GM12864 (cell line): ENCODE measurements at regions not wholly inside any gene's neighbourhood (a gene's known extent, or its start where the extent isn't known, plus 50 kb on each side); places are given as distances from the start of the nearest gene placed in this dataset.
"Not testable (repeated sequence)": the region's sequence is repeated elsewhere in the genome, so short reads cannot be mapped to it uniquely, and the experiment has no call there.

ENCODE experiments used
- DNase-seq: peaks from one replicate; pipeline ENCODE4 v3.0.0-alpha.2; 2011; ENCODE audit warnings: low read depth
- H3K4me3 ChIP-seq: 2 replicates; pipeline ENCODE4 v1.5.1; 2011; ENCODE audit warnings: mild to moderate bottlenecking, low read depth, low read length, control low read depth
- TF ChIP-seq, protein P1 (sequence below): IDR thresholded peaks from 2 replicates; pipeline ENCODE4 v1.5.1; 2011; ENCODE audit warnings: low read depth, mild to moderate bottlenecking, moderate library complexity, low read length, control low read depth, inconsistent platforms; ENCODE audit errors: missing control alignments

- DNase-seq = no peak
- TF ChIP-seq, protein P1, sequence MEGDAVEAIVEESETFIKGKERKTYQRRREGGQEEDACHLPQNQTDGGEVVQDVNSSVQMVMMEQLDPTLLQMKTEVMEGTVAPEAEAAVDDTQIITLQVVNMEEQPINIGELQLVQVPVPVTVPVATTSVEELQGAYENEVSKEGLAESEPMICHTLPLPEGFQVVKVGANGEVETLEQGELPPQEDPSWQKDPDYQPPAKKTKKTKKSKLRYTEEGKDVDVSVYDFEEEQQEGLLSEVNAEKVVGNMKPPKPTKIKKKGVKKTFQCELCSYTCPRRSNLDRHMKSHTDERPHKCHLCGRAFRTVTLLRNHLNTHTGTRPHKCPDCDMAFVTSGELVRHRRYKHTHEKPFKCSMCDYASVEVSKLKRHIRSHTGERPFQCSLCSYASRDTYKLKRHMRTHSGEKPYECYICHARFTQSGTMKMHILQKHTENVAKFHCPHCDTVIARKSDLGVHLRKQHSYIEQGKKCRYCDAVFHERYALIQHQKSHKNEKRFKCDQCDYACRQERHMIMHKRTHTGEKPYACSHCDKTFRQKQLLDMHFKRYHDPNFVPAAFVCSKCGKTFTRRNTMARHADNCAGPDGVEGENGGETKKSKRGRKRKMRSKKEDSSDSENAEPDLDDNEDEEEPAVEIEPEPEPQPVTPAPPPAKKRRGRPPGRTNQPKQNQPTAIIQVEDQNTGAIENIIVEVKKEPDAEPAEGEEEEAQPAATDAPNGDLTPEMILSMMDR = no peak
Measured at GRCh38 chr12:87585882-87586557, 443.2 kb downstream of the C12orf50 start.

DNA sequence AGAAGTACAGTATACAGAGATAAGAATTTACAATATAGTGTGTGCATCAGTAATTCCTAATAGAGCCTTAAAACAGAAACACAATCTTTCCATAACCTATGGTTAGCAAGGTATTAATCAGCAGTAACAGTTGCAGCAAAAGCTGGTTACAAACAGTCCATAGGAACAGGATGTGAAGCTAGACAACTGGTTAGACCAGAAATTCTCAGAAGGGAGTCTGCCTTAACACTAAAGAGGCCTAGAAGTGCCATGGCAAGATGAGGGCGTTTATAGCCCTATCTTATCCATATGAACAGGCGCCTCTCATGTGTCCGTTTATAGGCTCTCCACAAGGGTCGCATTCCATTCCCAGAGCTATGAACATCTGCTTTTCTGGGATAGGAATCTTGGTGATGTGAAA, 450.1 kb downstream of the C12orf50 start:
- H3K4me3 ChIP-seq, DNase-seq: not testable (repeated sequence)

More at GRCh38 chr12:87585882-87586557, 443.2 kb downstream of the C12orf50 start:
- no peak overlapping the region for H3K4me3 ChIP-seq

DNA sequence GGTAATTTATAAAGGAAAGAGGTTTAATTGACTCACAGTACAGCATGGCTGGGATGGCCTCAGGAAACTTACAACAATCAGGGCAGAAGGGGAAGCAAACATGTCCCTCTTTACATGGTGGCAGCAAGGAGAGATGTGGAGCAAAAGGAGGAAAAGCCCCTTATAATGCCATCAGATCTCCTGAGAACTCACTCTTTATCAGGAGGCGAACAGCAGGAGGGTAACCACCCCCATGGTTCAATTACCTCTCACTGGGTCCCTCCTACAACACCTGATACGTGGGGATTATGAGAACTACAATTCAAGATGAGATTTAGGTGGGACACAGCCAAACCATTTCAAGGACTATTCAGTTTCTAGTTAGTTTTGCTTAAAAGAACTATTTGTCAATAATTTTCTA, 453.3 kb downstream of the C12orf50 start:
- no peak for DNase-seq
- TF ChIP-seq, protein P1 = no peak
- no peak overlapping the region for H3K4me3 ChIP-seq

DNA sequence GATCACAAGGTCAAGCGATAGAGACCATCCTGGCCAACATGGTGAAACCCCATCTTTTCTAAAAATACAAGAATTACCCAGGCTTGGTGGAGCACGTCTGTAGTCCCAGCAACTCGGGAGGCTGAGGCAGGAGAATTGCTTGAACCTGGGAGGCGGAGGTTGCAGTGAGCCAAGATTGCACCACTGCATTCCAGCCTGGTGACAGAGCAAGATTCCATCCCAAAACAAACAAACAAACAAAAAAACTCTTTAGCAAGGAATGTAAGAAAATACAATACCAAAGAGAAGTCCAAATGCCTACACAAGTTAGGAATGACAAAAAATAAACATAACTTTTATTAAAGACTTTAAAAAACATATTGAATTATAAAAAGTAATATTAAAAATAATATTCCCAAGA, 462.3 kb downstream of the C12orf50 start:
- DNase-seq, H3K4me3 ChIP-seq: not testable (repeated sequence)

- H3K4me3 ChIP-seq = no peak overlapping the region
- TF ChIP-seq, protein P1 = no peak
- no peak for DNase-seq
Measured at GRCh38 chr12:87556985-87557384, 472.2 kb downstream of the C12orf50 start.

- not testable (repeated sequence) for DNase-seq, H3K4me3 ChIP-seq
Measured at GRCh38 chr12:87531213-87531612, 498.0 kb downstream of the C12orf50 start.

- no peak overlapping the region for H3K4me3 ChIP-seq
- no peak for DNase-seq
- TF ChIP-seq, protein P1 = no peak
Measured at GRCh38 chr12:87529413-87529812, 499.8 kb downstream of the C12orf50 start.

GRCh38 chr12:87520968-87521367, 508.2 kb downstream of the C12orf50 start:
- H3K4me3 ChIP-seq = no peak overlapping the region
- no peak for DNase-seq
- TF ChIP-seq, protein P1 = no peak
